Upper lobe of right lung (tissue), 1 donor: ENCODE measurements at regions not wholly inside any gene's neighbourhood (a gene's known extent, or its start where the extent isn't known, plus 50 kb on each side); places are given as distances from the start of the nearest gene placed in this dataset.

Experiments
- ATAC-seq: fragments of 200-7000 bp; cut with Tn5 transposase; one replicate; pipeline ENCODE4 v1.9.1; 2020; ENCODE audit warnings: mild to moderate bottlenecking, moderate library complexity
- DNase-seq: peaks from one replicate; pipeline ENCODE4 v3.0.0-alpha.2; 2020
- H3K27ac ChIP-seq: fragments of 200-600 bp; one replicate; pipeline ENCODE4 v1.8.0; 2022
- H3K27me3 ChIP-seq: fragments of 200-600 bp; one replicate; pipeline ENCODE4 v1.8.0; 2022; ENCODE audit warnings: mild to moderate bottlenecking
- H3K36me3 ChIP-seq: fragments of 200-600 bp; one replicate; pipeline ENCODE4 v1.8.0; 2022
- H3K4me1 ChIP-seq: fragments of 200-600 bp; one replicate; pipeline ENCODE4 v1.8.0; 2022
- H3K4me3 ChIP-seq: fragments of 200-600 bp; one replicate; pipeline ENCODE4 v1.8.0; 2022; ENCODE audit warnings: mild to moderate bottlenecking
- H3K9me3 ChIP-seq: fragments of 200-600 bp; one replicate; pipeline ENCODE4 v1.8.0; 2022
- CTCF ChIP-seq: fragments of 200-600 bp; IDR thresholded peaks from one replicate; pipeline ENCODE4 v1.8.0; 2022; ENCODE audit warnings: antibody characterized with exemption
- intact Hi-C: fragments of 100-400 bp; cut with DNase I; formaldehyde crosslinking; loops from one replicate; pipeline ENCODE4 v1.11.0; 2022
- donor health status: DM: no; HTN: yes; CAD: no; lungs with severe emphysema.

GRCh38 chr4:67375291-67375690 is 170.0 kb downstream of the CENPC start:
- H3K36me3 ChIP-seq = no peaks in the 10 kb centered on the region
- TF ChIP-seq CTCF = no peak
- H3K4me1 ChIP-seq = no peaks in the 10 kb centered on the region
- no peak for DNase-seq
- intact Hi-C loops = no loop called here
- no peak overlapping the region for H3K4me3 ChIP-seq
- H3K9me3 ChIP-seq = no peaks in the 10 kb centered on the region
- no peak for ATAC-seq
- H3K27me3 ChIP-seq = no peaks in the 10 kb centered on the region
- H3K27ac ChIP-seq = no peak overlapping the region

GRCh38 chr4:67371615-67372014 is 173.7 kb downstream of the CENPC start:
- Histone ChIP-seq H3K36me3 (no peaks in the 10 kb centered on the region), H3K9me3 (no peaks in the 10 kb centered on the region), H3K4me3 (no peak overlapping the region), H3K27ac (no peak overlapping the region), H3K27me3 (no peaks in the 10 kb centered on the region), H3K4me1 (no peaks in the 10 kb centered on the region)
- TF ChIP-seq CTCF = no peak
- intact Hi-C loops = no loop called here
- DNase-seq (no peak), ATAC-seq (no peak)

- no peak for ATAC-seq
- Histone ChIP-seq H3K4me3 (no peak overlapping the region), H3K9me3 (peaks cover 6% of the 10 kb centered on the region), H3K4me1 (no peaks in the 10 kb centered on the region), H3K27ac (no peak overlapping the region), H3K36me3 (no peaks in the 10 kb centered on the region), H3K27me3 (no peaks in the 10 kb centered on the region)
- TF ChIP-seq CTCF = no peak
- DNase-seq = no peak
- intact Hi-C loops = no loop called here
Measured at GRCh38 chr4:67366311-67366861, 178.9 kb downstream of the CENPC start.

- Histone ChIP-seq H3K4me3 (no peak overlapping the region), H3K4me1 (no peaks in the 10 kb centered on the region), H3K27ac (no peak overlapping the region), H3K36me3 (no peaks in the 10 kb centered on the region), H3K27me3 (no peaks in the 10 kb centered on the region), H3K9me3 (peaks cover 6% of the 10 kb centered on the region)
- ATAC-seq (no peak), DNase-seq (no peak)
- no peak for TF ChIP-seq CTCF
- intact Hi-C loops = no loop called here
Measured at GRCh38 chr4:67365661-67366245, 179.6 kb downstream of the CENPC start.

- H3K27me3 ChIP-seq = no peaks in the 10 kb centered on the region
- DNase-seq (no peak), ATAC-seq (no peak)
- no peaks in the 10 kb centered on the region for H3K4me1 ChIP-seq
- no peak for TF ChIP-seq CTCF
- H3K4me3 ChIP-seq = no peak overlapping the region
- H3K9me3 ChIP-seq = no peaks in the 10 kb centered on the region
- H3K27ac ChIP-seq = no peak overlapping the region
- H3K36me3 ChIP-seq = no peaks in the 10 kb centered on the region
- intact Hi-C loops = no loop called here
Measured at GRCh38 chr4:67355806-67356205, 189.5 kb downstream of the CENPC start.

GRCh38 chr4:67346654-67347053 is 198.6 kb downstream of the CENPC start:
- ATAC-seq = no peak
- intact Hi-C loops = no loop called here
- no peaks in the 10 kb centered on the region for H3K9me3 ChIP-seq
- no peak overlapping the region for H3K4me3 ChIP-seq
- H3K27me3 ChIP-seq = no peaks in the 10 kb centered on the region
- TF ChIP-seq CTCF = no peak
- H3K36me3 ChIP-seq = no peaks in the 10 kb centered on the region
- H3K27ac ChIP-seq = no peak overlapping the region
- no peaks in the 10 kb centered on the region for H3K4me1 ChIP-seq
- no peak for DNase-seq
